Natural killer cell (primary cell): ENCODE measurements at regions not wholly inside any gene's neighbourhood (a gene's known extent, or its start where the extent isn't known, plus 50 kb on each side); places are given as distances from the start of the nearest gene placed in this dataset.
A peak's percentile ranks its signal among the peaks of the same experiment; 100 is the strongest.

ENCODE experiments used
- ATAC-seq, 3 donors: fragments of 150-1000 bp in 2 of 3; fragments of 200-7000 bp in 1 of 3; cut with Tn5 transposase; 1 replicate in 1 of 3; 2 replicates in 2 of 3; pipeline ENCODE4 v1.10.0; 2021; ENCODE audit warnings: mild to moderate bottlenecking in 2 of 3, moderate library complexity in 2 of 3
- DNase-seq, 2 donors: peaks; one replicate each; pipeline versions ENCODE4 v3.0.0 to v3.0.0-alpha.2; 2013 to 2021; ENCODE audit warnings: mixed read lengths in 1 of 2
- H3K27ac ChIP-seq: one replicate; pipeline ENCODE4 v1.5.1; 2013; ENCODE audit warnings: mild to moderate bottlenecking, low read length
- H3K27me3 ChIP-seq: one replicate; pipeline ENCODE4 v1.6.1; 2013; ENCODE audit warnings: low read length; ENCODE audit not compliant: control insufficient read depth, insufficient read depth
- H3K36me3 ChIP-seq: one replicate; pipeline ENCODE4 v1.6.1; 2013; ENCODE audit warnings: low read length; ENCODE audit not compliant: control insufficient read depth, insufficient read depth
- H3K4me1 ChIP-seq: one replicate; pipeline ENCODE4 v1.6.1; 2013; ENCODE audit warnings: low read length; ENCODE audit not compliant: control insufficient read depth, insufficient read depth
- H3K4me3 ChIP-seq: one replicate; pipeline ENCODE4 v1.5.1; 2013; ENCODE audit warnings: low read length
- H3K9me3 ChIP-seq: one replicate; pipeline ENCODE4 v1.6.1; 2013; ENCODE audit warnings: low read length; ENCODE audit not compliant: control insufficient read depth, insufficient read depth
- H3K27ac Mint-ChIP-seq, 2 donors: one replicate each; pipeline ENCODE4 v1.8.0; 2022; ENCODE audit warnings: mild to moderate bottlenecking in 2 of 2, mixed read lengths in 2 of 2, moderate library complexity in 1 of 2
- H3K27me3 Mint-ChIP-seq, 2 donors: one replicate each; pipeline ENCODE4 v1.8.0; 2022; ENCODE audit warnings: low read depth in 2 of 2, mixed read lengths in 2 of 2
- H3K36me3 Mint-ChIP-seq: one replicate; pipeline ENCODE4 v1.8.0; 2022; ENCODE audit warnings: mixed read lengths
- H3K4me1 Mint-ChIP-seq, 2 donors: one replicate each; pipeline ENCODE4 v1.8.0; 2022; ENCODE audit warnings: mixed read lengths in 2 of 2
- H3K4me3 Mint-ChIP-seq: one replicate; pipeline ENCODE4 v1.8.0; 2022; ENCODE audit warnings: mild to moderate bottlenecking, moderate library complexity, mixed read lengths
- H3K9me3 Mint-ChIP-seq, 2 donors: one replicate each; pipeline ENCODE4 v1.8.0; 2022; ENCODE audit warnings: mixed read lengths in 2 of 2
- WGBS: methylation state at CpG from one replicate; pipeline ENCODE4 v1.1.7; 2013; ENCODE audit warnings: missing lambda C conversion rate; ENCODE audit not compliant: insufficient coverage; 5-methylcytosine and 5-hydroxymethylcytosine counted together
- intact Hi-C: fragments of 100-400 bp; cut with micrococcal nuclease; formaldehyde crosslinking; loops from one replicate; pipeline ENCODE4 v1.14.2; 2022
- TF ChIP-seq, protein P1 (sequence below): fragments of 200-600 bp; IDR thresholded peaks from one replicate; pipeline ENCODE4 v1.8.0; 2022; ENCODE audit warnings: antibody characterized with exemption

DNA sequence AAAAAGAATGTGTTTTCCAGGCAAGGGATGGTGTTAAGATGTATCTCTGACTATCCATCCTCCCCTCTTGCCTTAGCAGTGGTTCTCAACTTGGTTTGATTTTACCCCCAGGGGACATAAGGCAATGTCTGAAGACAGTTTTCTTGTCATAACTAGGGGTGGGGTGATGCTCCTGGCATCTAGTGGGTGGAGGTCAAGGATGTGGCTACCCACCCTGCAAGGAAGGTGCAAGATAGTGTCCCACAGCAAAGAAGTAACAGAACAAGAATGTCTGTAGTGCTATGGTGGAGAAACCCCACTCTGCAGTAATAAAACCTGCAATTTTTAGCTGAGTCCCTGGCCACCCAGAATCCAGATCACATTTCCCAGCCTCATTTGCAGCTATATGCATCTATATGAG lies 81.2 kb upstream of the TBL1X start:
- ATAC-seq = peak; percentile 47 to 91 (median 59)
- no peaks in the 10 kb centered on the region for H3K27me3 Mint-ChIP-seq
- TF ChIP-seq, protein P1, sequence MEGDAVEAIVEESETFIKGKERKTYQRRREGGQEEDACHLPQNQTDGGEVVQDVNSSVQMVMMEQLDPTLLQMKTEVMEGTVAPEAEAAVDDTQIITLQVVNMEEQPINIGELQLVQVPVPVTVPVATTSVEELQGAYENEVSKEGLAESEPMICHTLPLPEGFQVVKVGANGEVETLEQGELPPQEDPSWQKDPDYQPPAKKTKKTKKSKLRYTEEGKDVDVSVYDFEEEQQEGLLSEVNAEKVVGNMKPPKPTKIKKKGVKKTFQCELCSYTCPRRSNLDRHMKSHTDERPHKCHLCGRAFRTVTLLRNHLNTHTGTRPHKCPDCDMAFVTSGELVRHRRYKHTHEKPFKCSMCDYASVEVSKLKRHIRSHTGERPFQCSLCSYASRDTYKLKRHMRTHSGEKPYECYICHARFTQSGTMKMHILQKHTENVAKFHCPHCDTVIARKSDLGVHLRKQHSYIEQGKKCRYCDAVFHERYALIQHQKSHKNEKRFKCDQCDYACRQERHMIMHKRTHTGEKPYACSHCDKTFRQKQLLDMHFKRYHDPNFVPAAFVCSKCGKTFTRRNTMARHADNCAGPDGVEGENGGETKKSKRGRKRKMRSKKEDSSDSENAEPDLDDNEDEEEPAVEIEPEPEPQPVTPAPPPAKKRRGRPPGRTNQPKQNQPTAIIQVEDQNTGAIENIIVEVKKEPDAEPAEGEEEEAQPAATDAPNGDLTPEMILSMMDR = no peak

DNA sequence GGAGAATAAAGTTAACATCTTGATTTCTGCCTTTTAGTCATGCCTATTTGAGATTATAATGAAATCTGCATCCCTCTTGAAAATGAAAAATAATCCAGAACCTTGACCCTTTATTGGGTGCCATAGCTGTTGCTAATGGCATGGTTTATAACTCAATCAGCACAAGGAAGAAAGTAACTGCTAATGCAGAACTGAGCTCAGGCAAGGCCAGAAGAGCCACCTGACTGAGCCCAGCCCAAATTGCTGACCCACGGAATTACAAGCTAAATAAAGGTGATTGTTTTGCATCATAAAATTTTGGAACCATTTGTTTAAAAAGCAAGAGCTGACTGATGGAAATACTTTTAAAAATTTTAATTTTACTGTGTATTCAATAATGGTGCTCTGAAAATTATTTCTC lies 76.4 kb upstream of the TBL1X start:
- Mint-ChIP-seq H3K4me1 (peaks cover 23 to 26% of the 10 kb centered on the region in 2 donors), H3K27ac (no peak overlapping the region), H3K4me3 (no peak overlapping the region), H3K27me3 (no peaks in the 10 kb centered on the region), H3K36me3 (no peaks in the 10 kb centered on the region), H3K9me3 (no peaks in the 10 kb centered on the region)
- Histone ChIP-seq H3K4me1 (peaks cover 22% of the 10 kb centered on the region), H3K27me3 (no peaks in the 10 kb centered on the region), H3K9me3 (no peaks in the 10 kb centered on the region), H3K27ac (no peak overlapping the region), H3K4me3 (no peak overlapping the region), H3K36me3 (no peaks in the 10 kb centered on the region)
- DNase-seq (no peak), ATAC-seq (no peak)
- intact Hi-C loops = no loop called here
- TF ChIP-seq, protein P1 = no peak
- 100% methylated on average over 1 of the region's 1 CpG for WGBS

More for the DNA sequence above, 81.2 kb upstream of the TBL1X start:
- peaks cover 2% of the 10 kb centered on the region for H3K27me3 ChIP-seq
- H3K36me3 ChIP-seq = no peaks in the 10 kb centered on the region
- no peak overlapping the region for H3K27ac ChIP-seq
- H3K4me3 Mint-ChIP-seq = peak overlapping the region; percentile 45
- intact Hi-C loops = no loop called here
- DNase-seq = peak in 1 of 2 donors; percentile 31
- no peaks in the 10 kb centered on the region for H3K9me3 ChIP-seq
- H3K9me3 Mint-ChIP-seq = no peaks in the 10 kb centered on the region
- H3K4me3 ChIP-seq = no peak overlapping the region
- peaks cover 37 to 46% of the 10 kb centered on the region in 2 donors for H3K4me1 Mint-ChIP-seq
- peaks cover 27% of the 10 kb centered on the region for H3K4me1 ChIP-seq
- H3K27ac Mint-ChIP-seq = peak overlapping the region; percentile 1 to 13
- H3K36me3 Mint-ChIP-seq = no peaks in the 10 kb centered on the region

DNA sequence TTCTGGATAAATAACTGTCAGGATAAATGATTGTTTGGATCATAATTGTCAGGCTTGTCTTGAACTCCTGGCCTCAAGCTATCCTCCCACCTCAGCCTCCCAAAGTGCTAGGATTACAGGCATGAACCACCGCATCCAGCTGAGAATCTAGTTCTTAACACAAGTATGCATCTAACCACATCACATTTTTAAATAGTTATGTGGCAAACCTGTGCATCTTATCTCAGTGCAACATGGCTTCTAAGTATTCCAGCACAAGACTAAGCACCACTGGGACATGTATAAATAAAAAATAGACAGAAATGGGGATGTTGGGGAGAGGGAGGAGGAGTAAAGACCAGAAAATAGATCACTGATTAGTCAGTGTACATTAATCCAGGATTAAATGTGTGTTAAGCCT lies 74.7 kb upstream of the TBL1X start:
- Mint-ChIP-seq H3K27me3 (no peaks in the 10 kb centered on the region), H3K4me1 (peaks cover 13 to 14% of the 10 kb centered on the region in 2 donors), H3K4me3 (peak overlapping the region; percentile 62), H3K9me3 (no peaks in the 10 kb centered on the region), H3K27ac (peak overlapping the region in 1 of 2 donors; percentile 20), H3K36me3 (no peaks in the 10 kb centered on the region)
- Histone ChIP-seq H3K36me3 (no peaks in the 10 kb centered on the region), H3K27me3 (no peaks in the 10 kb centered on the region), H3K4me3 (no peak overlapping the region), H3K9me3 (no peaks in the 10 kb centered on the region), H3K4me1 (peaks cover 9% of the 10 kb centered on the region), H3K27ac (no peak overlapping the region)
- TF ChIP-seq, protein P1 = no peak
- ATAC-seq (no peak), DNase-seq (no peak)
- WGBS = 60% methylated on average over 1 of the region's 1 CpG
- intact Hi-C loops = no loop called here

DNA sequence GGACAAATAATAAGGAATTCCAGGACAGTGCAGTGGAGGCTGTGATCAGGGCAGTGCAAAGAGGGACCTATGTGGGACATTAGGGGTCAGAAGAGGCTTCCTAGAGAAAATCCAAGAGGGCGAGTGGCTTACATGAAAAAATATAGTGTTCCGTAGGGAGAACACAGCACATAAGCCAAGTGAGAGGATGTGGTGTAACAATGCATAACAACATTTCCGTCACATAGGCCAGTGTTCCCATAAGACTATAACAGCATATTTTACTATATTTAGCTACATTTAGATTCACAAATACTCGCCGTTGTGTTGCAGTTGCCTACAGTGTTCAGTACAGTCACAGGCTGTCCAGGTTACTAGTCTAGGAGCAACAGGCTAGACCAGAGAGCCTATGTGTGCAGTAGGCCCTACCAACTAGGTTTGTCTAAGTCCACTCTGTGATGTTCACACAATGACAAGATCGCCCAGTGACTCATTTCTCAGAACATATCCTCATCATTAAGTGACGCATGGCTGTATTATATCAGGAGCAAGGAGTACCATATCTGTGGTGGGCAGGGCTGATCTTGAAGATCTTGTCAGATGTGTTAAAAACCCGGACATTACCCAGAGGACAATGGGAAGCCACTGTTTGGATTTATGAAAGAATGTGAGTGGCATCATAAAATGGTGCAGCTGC lies 74.0 kb upstream of the TBL1X start:
- TF ChIP-seq, protein P1 = no peak
- H3K27ac Mint-ChIP-seq = peak overlapping the region; percentile 20 to 32
- H3K27me3 Mint-ChIP-seq = no peaks in the 10 kb centered on the region
- intact Hi-C loops = no loop called here
- no peak overlapping the region for H3K27ac ChIP-seq
- H3K4me1 Mint-ChIP-seq = peaks cover 13 to 14% of the 10 kb centered on the region in 2 donors
- no peaks in the 10 kb centered on the region for H3K9me3 ChIP-seq
- H3K4me3 ChIP-seq = no peak overlapping the region
- DNase-seq (no peak), ATAC-seq (peak; percentile 37 to 85 (median 61))
- no peaks in the 10 kb centered on the region for H3K36me3 ChIP-seq
- no peaks in the 10 kb centered on the region for H3K36me3 Mint-ChIP-seq
- H3K9me3 Mint-ChIP-seq = no peaks in the 10 kb centered on the region
- peak overlapping the region; percentile 62 for H3K4me3 Mint-ChIP-seq
- WGBS = 72% methylated on average over 7 of the region's 8 CpGs
- peaks cover 9% of the 10 kb centered on the region for H3K4me1 ChIP-seq
- no peaks in the 10 kb centered on the region for H3K27me3 ChIP-seq
